Neural cell (in vitro differentiated cells): ENCODE measurements at regions not wholly inside any gene's neighbourhood (a gene's known extent, or its start where the extent isn't known, plus 50 kb on each side); places are given as distances from the start of the nearest gene placed in this dataset.
"Not testable (repeated sequence)": the region's sequence is repeated elsewhere in the genome, so short reads cannot be mapped to it uniquely, and the experiment has no call there.

Experiments used
- H2AFZ ChIP-seq: fragments of 200-600, 300-800 bp; sonication (generic), shearing (Covaris generic); 2 replicates; pipeline ENCODE4 v1.6.0; 2014; ENCODE audit warnings: low read depth, mild to moderate bottlenecking, antibody characterized with exemption, low read length, moderate library complexity
- H3F3A ChIP-seq: fragments of 200-600 bp; shearing (Covaris generic); 2 replicates; pipeline ENCODE4 v1.6.1; 2016; ENCODE audit warnings: mild to moderate bottlenecking, moderate library complexity, mixed read lengths, antibody characterized with exemption, low read length; ENCODE audit not compliant: insufficient read depth, poor library complexity, severe bottlenecking
- H3K27ac ChIP-seq: fragments of 200-600, 300-800 bp; sonication (generic), shearing (Covaris generic); 2 replicates; pipeline ENCODE4 v1.5.1; 2014; ENCODE audit warnings: mild to moderate bottlenecking, low read length, moderate library complexity
- H3K27me3 ChIP-seq: fragments of 300-800, 200-600 bp; sonication (generic), shearing (Covaris generic); 2 replicates; pipeline ENCODE4 v1.6.0; 2014; ENCODE audit warnings: mild to moderate bottlenecking, low read depth, low read length, moderate library complexity; ENCODE audit not compliant: insufficient read depth
- H3K36me3 ChIP-seq: fragments of 300-800, 200-600 bp; sonication (generic), shearing (Covaris generic); 2 replicates; pipeline ENCODE4 v1.5.1; 2014; ENCODE audit warnings: mild to moderate bottlenecking, antibody characterized with exemption, low read length, moderate library complexity; ENCODE audit not compliant: insufficient read depth
- H3K4me2 ChIP-seq: fragments of 300-800, 200-600 bp; sonication (generic), shearing (Covaris generic); 2 replicates; pipeline ENCODE4 v1.6.0; 2014; ENCODE audit warnings: mild to moderate bottlenecking, low read length
- H3K4me3 ChIP-seq: fragments of 300-800, 200-600 bp; sonication (generic), shearing (Covaris generic); 2 replicates; pipeline ENCODE4 v1.5.1; 2014; ENCODE audit warnings: mild to moderate bottlenecking, low read length, moderate library complexity
- H3K79me2 ChIP-seq: fragments of 200-600 bp; shearing (Covaris generic); replicated peaks from 2 replicates; pipeline ENCODE4 v1.6.0; 2014; ENCODE audit warnings: mild to moderate bottlenecking, low read length, moderate library complexity; ENCODE audit not compliant: insufficient read depth
- H3K9ac ChIP-seq: fragments of 300-800, 200-600 bp; sonication (generic), shearing (Covaris generic); 2 replicates; pipeline ENCODE4 v1.6.1; 2016; ENCODE audit warnings: mild to moderate bottlenecking, low read length, mixed read lengths
- H3K9me2 ChIP-seq: fragments of 200-600 bp; shearing (Covaris generic); 2 replicates; pipeline ENCODE4 v1.6.1; 2016; ENCODE audit warnings: mild to moderate bottlenecking, low read length, mixed read lengths; ENCODE audit not compliant: insufficient read depth
- H3K9me3 ChIP-seq: fragments of 200-600, 300-800 bp; sonication (generic), shearing (Covaris generic); 2 replicates; pipeline ENCODE4 v1.6.1; 2016; ENCODE audit warnings: mild to moderate bottlenecking, mixed run types, low read length, moderate library complexity, mixed read lengths
- H4K20me1 ChIP-seq: fragments of 200-600 bp; shearing (Covaris generic); 2 replicates; pipeline ENCODE4 v1.6.1; 2016; ENCODE audit warnings: mild to moderate bottlenecking, mixed run types; ENCODE audit not compliant: insufficient read depth
- CTCF ChIP-seq: fragments of 450-650 bp; IDR thresholded peaks from 2 replicates; pipeline ENCODE4 v1.5.1; 2014; ENCODE audit warnings: antibody characterized with exemption, mild to moderate bottlenecking, moderate library complexity; ENCODE audit not compliant: poor library complexity, severe bottlenecking
- EP300 ChIP-seq: fragments of 450-650 bp; conservative IDR thresholded peaks from 2 replicates; pipeline ENCODE4 v1.6.1; 2014; ENCODE audit warnings: antibody characterized with exemption, mild to moderate bottlenecking, moderate library complexity; ENCODE audit not compliant: poor library complexity, severe bottlenecking
- EZH2 ChIP-seq: fragments of 200-600, 300-800 bp; shearing (Covaris generic), sonication (generic); IDR thresholded peaks from 2 replicates; pipeline ENCODE4 v1.6.1; 2014; ENCODE audit warnings: antibody characterized with exemption, low read length, borderline replicate concordance, mild to moderate bottlenecking; ENCODE audit not compliant: insufficient read depth, poor library complexity, severe bottlenecking
- MXI1 ChIP-seq: fragments of 450-650 bp; conservative IDR thresholded peaks from 2 replicates; pipeline ENCODE4 v1.6.1; 2014; ENCODE audit warnings: antibody characterized with exemption, mild to moderate bottlenecking; ENCODE audit not compliant: poor library complexity, severe bottlenecking
- POLR2AphosphoS5 ChIP-seq: IDR thresholded peaks from 2 replicates; pipeline ENCODE4 v1.6.1; 2012
- RAD21 ChIP-seq: fragments of 450-650 bp; conservative IDR thresholded peaks from 2 replicates; pipeline ENCODE4 v1.6.1; 2014; ENCODE audit warnings: antibody characterized with exemption, mild to moderate bottlenecking, moderate library complexity
- REST ChIP-seq: IDR thresholded peaks from 2 replicates; pipeline ENCODE4 v1.6.1; 2012; ENCODE audit warnings: borderline replicate concordance
- SMC3 ChIP-seq: fragments of 450-650 bp; conservative IDR thresholded peaks from 2 replicates; pipeline ENCODE4 v1.6.1; 2014; ENCODE audit warnings: antibody characterized with exemption, mild to moderate bottlenecking, moderate library complexity; ENCODE audit not compliant: poor library complexity
- TAF1 ChIP-seq: IDR thresholded peaks from 2 replicates; pipeline ENCODE4 v1.6.1; 2012; ENCODE audit warnings: low read depth

- Histone ChIP-seq H3K9ac (no peak overlapping the region), H3K9me3 (no peaks in the 10 kb centered on the region), H4K20me1 (no peaks in the 10 kb centered on the region), H3F3A (no peaks in the 10 kb centered on the region), H3K27me3 (no peaks in the 10 kb centered on the region), H3K79me2 (no peaks in the 10 kb centered on the region), H3K4me3 (no peak overlapping the region), H3K9me2 (no peaks in the 10 kb centered on the region), H3K27ac (no peak overlapping the region), H3K4me2 (no peak overlapping the region), H2AFZ (no peak overlapping the region), H3K36me3 (no peaks in the 10 kb centered on the region)
- TF ChIP-seq EP300: no peak
- no peak for TF ChIP-seq MXI1
- TF ChIP-seq POLR2AphosphoS5: no peak
- TF ChIP-seq TAF1: no peak
- TF ChIP-seq EZH2: no peak
- no peak for TF ChIP-seq SMC3
- TF ChIP-seq RAD21: no peak
- no peak for TF ChIP-seq REST
- TF ChIP-seq CTCF: no peak
Measured at GRCh38 chr4:79551555-79551954, 143.5 kb upstream of the GK2 start.

- TF ChIP-seq EP300 (no peak), MXI1 (no peak), CTCF (no peak), POLR2AphosphoS5 (no peak), REST (no peak), EZH2 (no peak), SMC3 (no peak), TAF1 (no peak), RAD21 (no peak)
- Histone ChIP-seq H3K9me3 (no peaks in the 10 kb centered on the region), H3K4me2 (no peak overlapping the region), H3F3A (no peaks in the 10 kb centered on the region), H3K4me3 (no peak overlapping the region), H2AFZ (no peak overlapping the region), H3K36me3 (no peaks in the 10 kb centered on the region), H3K79me2 (no peaks in the 10 kb centered on the region), H3K9ac (no peak overlapping the region), H3K27ac (no peak overlapping the region), H3K27me3 (no peaks in the 10 kb centered on the region), H3K9me2 (no peaks in the 10 kb centered on the region), H4K20me1 (no peaks in the 10 kb centered on the region)
Measured at GRCh38 chr4:79547851-79548250, 139.8 kb upstream of the GK2 start.

GRCh38 chr4:79545292-79545691, 137.3 kb upstream of the GK2 start:
- not testable (repeated sequence) for H3F3A ChIP-seq, H3K36me3 ChIP-seq, H3K9me3 ChIP-seq, H4K20me1 ChIP-seq, H3K9me2 ChIP-seq, H3K4me3 ChIP-seq, H3K79me2 ChIP-seq, H2AFZ ChIP-seq, H3K27me3 ChIP-seq, H3K9ac ChIP-seq, H3K27ac ChIP-seq, H3K4me2 ChIP-seq
